ENCODE measurements at regions not wholly inside any gene's neighbourhood (a gene's known extent, or its start where the extent isn't known, plus 50 kb on each side); places are given as distances from the start of the nearest gene placed in this dataset.

- Histone ChIP-seq H3K4me1 (ENCODE audit: insufficient read depth, low read length, poor library complexity, severe bottlenecking) (no peaks in the 10 kb centered on the region), H3K9me3 (ENCODE audit: low read length) (no peaks in the 10 kb centered on the region), H4K20me1 (ENCODE audit: insufficient read depth, low read length) (no peaks in the 10 kb centered on the region), H3K36me3 (ENCODE audit: insufficient read depth, low read length) (no peaks in the 10 kb centered on the region), H3K4me2 (ENCODE audit: low read length) (no peak overlapping the region), H3K79me2 (ENCODE audit: insufficient read depth, low read depth, low read length) (no peaks in the 10 kb centered on the region), H2AFZ (ENCODE audit: low read length) (no peak overlapping the region), H3K4me3 (ENCODE audit: low read depth, low read length, poor library complexity, severe bottlenecking) (no peak overlapping the region), H3K9me2 (ENCODE audit: insufficient read depth, low read length) (no peaks in the 10 kb centered on the region), H3K27ac (ENCODE audit: low read depth, low read length, poor library complexity, severe bottlenecking) (no peak overlapping the region)
- no peak for DNase-seq (ENCODE audit: low spot score)
- POLR2A ChIA-PET: interaction anchor here (0.7 to 1.6 kb wide), 3 partner anchors 13 to 1512 kb away, joined by 3 to 4 read pairs (median 3); no protein-coding TSS in a partner anchor
- no TSS peak for BruUV-seq (replicated peaks)
- intact Hi-C loops (cut with micrococcal nuclease; ENCODE audit: unreplicated experiment): no loop called here
- TF ChIP-seq CTCF (conservative IDR thresholded peaks at IDR 0.05; ENCODE audit: low read length) (no peak), EZH2phosphoT487 (IDR thresholded peaks at IDR 0.05; ENCODE audit: borderline replicate concordance, low read depth, low read length) (no peak)
- CTCF ChIA-PET (ENCODE audit: unreplicated experiment): no interaction called here
Measured at GRCh38 chr10:113232928-113233511, 283.0 kb downstream of the TCF7L2 start.

GRCh38 chr10:113234481-113234880 is 284.4 kb downstream of the TCF7L2 start:
- intact Hi-C loops (cut with micrococcal nuclease; ENCODE audit: unreplicated experiment): no loop called here
- Histone ChIP-seq H3K4me3 (ENCODE audit: low read depth, low read length, poor library complexity, severe bottlenecking) (no peak overlapping the region), H3K36me3 (ENCODE audit: insufficient read depth, low read length) (no peaks in the 10 kb centered on the region), H3K4me1 (ENCODE audit: insufficient read depth, low read length, poor library complexity, severe bottlenecking) (no peaks in the 10 kb centered on the region), H3K79me2 (ENCODE audit: insufficient read depth, low read depth, low read length) (no peaks in the 10 kb centered on the region), H3K9me3 (ENCODE audit: low read length) (no peaks in the 10 kb centered on the region), H3K9me2 (ENCODE audit: insufficient read depth, low read length) (no peaks in the 10 kb centered on the region), H2AFZ (ENCODE audit: low read length) (no peak overlapping the region), H3K27ac (ENCODE audit: low read depth, low read length, poor library complexity, severe bottlenecking) (no peak overlapping the region), H4K20me1 (ENCODE audit: insufficient read depth, low read length) (no peaks in the 10 kb centered on the region), H3K4me2 (ENCODE audit: low read length) (no peak overlapping the region)
- BruUV-seq (replicated peaks): no TSS peak
- POLR2A ChIA-PET: interaction anchor here (0.6 kb wide), 1 partner anchor 107 kb away, joined by 5 read pairs; no protein-coding TSS in a partner anchor
- CTCF ChIA-PET (ENCODE audit: unreplicated experiment): no interaction called here
- TF ChIP-seq EZH2phosphoT487 (IDR thresholded peaks at IDR 0.05; ENCODE audit: borderline replicate concordance, low read depth, low read length) (no peak), CTCF (conservative IDR thresholded peaks at IDR 0.05; ENCODE audit: low read length) (no peak)
- DNase-seq (ENCODE audit: low spot score): no peak

GRCh38 chr10:113235508-113235907 is 285.5 kb downstream of the TCF7L2 start:
- ChIA-PET POLR2A (no interaction called here), CTCF (ENCODE audit: unreplicated experiment) (no interaction called here)
- no peak overlapping the region for H2AFZ ChIP-seq (ENCODE audit: low read length)
- no peaks in the 10 kb centered on the region for H4K20me1 ChIP-seq (ENCODE audit: insufficient read depth, low read length)
- no peaks in the 10 kb centered on the region for H3K4me1 ChIP-seq (ENCODE audit: insufficient read depth, low read length, poor library complexity, severe bottlenecking)
- H3K27ac ChIP-seq (ENCODE audit: low read depth, low read length, poor library complexity, severe bottlenecking): no peak overlapping the region
- no peaks in the 10 kb centered on the region for H3K9me3 ChIP-seq (ENCODE audit: low read length)
- intact Hi-C loops (cut with micrococcal nuclease; ENCODE audit: unreplicated experiment): no loop called here
- no peaks in the 10 kb centered on the region for H3K79me2 ChIP-seq (ENCODE audit: insufficient read depth, low read depth, low read length)
- BruUV-seq (replicated peaks): no TSS peak
- DNase-seq (ENCODE audit: low spot score): no peak
- TF ChIP-seq EZH2phosphoT487 (IDR thresholded peaks at IDR 0.05; ENCODE audit: borderline replicate concordance, low read depth, low read length) (no peak), CTCF (conservative IDR thresholded peaks at IDR 0.05; ENCODE audit: low read length) (no peak)
- H3K4me3 ChIP-seq (ENCODE audit: low read depth, low read length, poor library complexity, severe bottlenecking): no peak overlapping the region
- no peak overlapping the region for H3K4me2 ChIP-seq (ENCODE audit: low read length)
- H3K9me2 ChIP-seq (ENCODE audit: insufficient read depth, low read length): no peaks in the 10 kb centered on the region
- no peaks in the 10 kb centered on the region for H3K36me3 ChIP-seq (ENCODE audit: insufficient read depth, low read length)
